ENCODE measurements at regions not wholly inside any gene's neighbourhood (a gene's known extent, or its start where the extent isn't known, plus 50 kb on each side); places are given as distances from the start of the nearest gene placed in this dataset.

DNA sequence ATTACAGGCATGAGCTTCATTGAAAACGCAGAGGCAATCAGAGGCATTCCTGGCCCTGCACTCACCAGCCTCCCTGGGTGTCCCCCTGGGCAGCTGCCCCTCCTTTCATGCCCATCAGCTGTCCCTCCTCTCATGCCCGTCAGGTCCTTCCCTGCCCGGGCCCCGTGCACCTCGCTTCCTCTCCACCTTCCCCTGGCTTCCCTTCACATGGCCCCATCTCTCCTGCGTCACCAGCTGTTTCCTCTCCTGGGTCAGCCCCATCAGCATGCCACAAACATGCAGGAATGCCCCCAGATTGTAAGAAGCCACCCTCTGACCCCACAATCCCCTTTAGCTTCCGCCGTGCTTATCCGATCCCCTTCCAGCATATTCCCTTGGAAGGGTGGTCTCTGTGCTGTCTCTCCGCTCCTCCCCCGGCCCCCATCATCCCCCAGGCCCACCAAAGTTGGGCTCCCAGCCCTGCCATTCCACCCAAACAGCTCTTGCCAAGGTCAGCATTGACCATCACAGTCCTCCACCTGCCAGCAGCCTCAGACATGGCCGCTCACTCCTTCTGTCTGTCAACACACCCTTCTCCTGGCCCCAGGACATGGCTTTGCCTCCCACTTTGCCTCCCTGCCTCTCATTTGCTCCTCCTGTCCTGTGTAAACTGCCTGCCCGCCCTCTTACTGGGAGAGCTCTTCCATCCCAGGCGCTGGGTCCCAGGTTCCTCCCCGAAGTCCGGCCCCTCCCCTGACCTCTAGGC, 98.6 kb upstream of the IER5L start:
- TF ChIP-seq POLR2AphosphoS5 (IDR thresholded peaks at IDR 0.05; ENCODE audit: borderline replicate concordance, low read depth, low read length) (no peak), EZH2 (IDR thresholded peaks at IDR 0.05) (no peak), FOXP2 (optimal IDR thresholded peaks at IDR 0.05; ENCODE audit: control extremely low read depth, extremely low read length, insufficient read depth) (no peak)
